DOHH2 (cell line): ENCODE measurements at regions not wholly inside any gene's neighbourhood (a gene's known extent, or its start where the extent isn't known, plus 50 kb on each side); places are given as distances from the start of the nearest gene placed in this dataset.

Experiments
- CTCF ChIP-seq: fragments of 200-600 bp; sonication (generic); IDR thresholded peaks from one replicate; pipeline ENCODE4 v1.5.1; 2014; ENCODE audit warnings: antibody characterized with exemption, mild to moderate bottlenecking, low read depth, low read length; ENCODE audit not compliant: poor library complexity, severe bottlenecking
- EZH2phosphoT487 ChIP-seq: fragments of 200-600 bp; sonication (generic); IDR thresholded peaks from 2 replicates; pipeline ENCODE4 v1.6.1; 2017; ENCODE audit warnings: borderline replicate concordance, mild to moderate bottlenecking, antibody characterized with exemption, low read length, moderate library complexity, mixed read lengths

GRCh38 chr18:73408469-73408868, 540.7 kb upstream of the NETO1 start:
- TF ChIP-seq CTCF (no peak), EZH2phosphoT487 (no peak)
